GM23248 (cell line): ENCODE measurements at regions not wholly inside any gene's neighbourhood (a gene's known extent, or its start where the extent isn't known, plus 50 kb on each side); places are given as distances from the start of the nearest gene placed in this dataset.

Experiments used
- DNase-seq: peaks from one replicate; pipeline ENCODE4 v3.0.0-alpha.2; 2015
- H2AFZ ChIP-seq: fragments of 200-600 bp; sonication (generic); 2 replicates; pipeline ENCODE4 v1.6.1; 2016; ENCODE audit warnings: antibody characterized with exemption
- H3F3A ChIP-seq: fragments of 200-600 bp; sonication (generic); 2 replicates; pipeline ENCODE4 v1.6.1; 2016; ENCODE audit warnings: mild to moderate bottlenecking, antibody characterized with exemption, mixed run types; ENCODE audit not compliant: insufficient read depth
- H3K27ac ChIP-seq: fragments of 200-600 bp; sonication (generic); 2 replicates; pipeline ENCODE4 v1.5.1; 2016; ENCODE audit warnings: mild to moderate bottlenecking
- H3K27me3 ChIP-seq: fragments of 200-600 bp; sonication (generic); replicated peaks from 2 replicates; pipeline ENCODE4 v1.6.1; 2016; ENCODE audit warnings: mild to moderate bottlenecking; ENCODE audit not compliant: insufficient read depth
- H3K36me3 ChIP-seq: fragments of 200-600 bp; sonication (generic); 2 replicates; pipeline ENCODE4 v1.6.1; 2016; ENCODE audit warnings: low read depth, mild to moderate bottlenecking
- H3K4me1 ChIP-seq: fragments of 200-600 bp; sonication (generic); 2 replicates; pipeline ENCODE4 v1.6.1; 2016; ENCODE audit warnings: mild to moderate bottlenecking; ENCODE audit not compliant: insufficient read depth
- H3K4me2 ChIP-seq: fragments of 200-600 bp; sonication (generic); one replicate; pipeline ENCODE4 v1.6.1; 2016; ENCODE audit warnings: mild to moderate bottlenecking; ENCODE audit not compliant: unreplicated experiment
- H3K4me3 ChIP-seq: fragments of 200-600 bp; sonication (generic); 2 replicates; pipeline ENCODE4 v1.5.1; 2016; ENCODE audit warnings: mild to moderate bottlenecking
- H3K79me2 ChIP-seq: fragments of 200-600 bp; sonication (generic); 2 replicates; pipeline ENCODE4 v1.6.1; 2016; ENCODE audit warnings: mild to moderate bottlenecking; ENCODE audit not compliant: insufficient read depth
- H3K9ac ChIP-seq: fragments of 200-600 bp; sonication (generic); 2 replicates; pipeline ENCODE4 v1.6.1; 2016; ENCODE audit warnings: mild to moderate bottlenecking
- H3K9me2 ChIP-seq: fragments of 200-600 bp; sonication (generic); 2 replicates; pipeline ENCODE4 v1.6.1; 2016; ENCODE audit warnings: mixed run types, mild to moderate bottlenecking, moderate library complexity; ENCODE audit not compliant: insufficient read depth
- H3K9me3 ChIP-seq: fragments of 200-600 bp; sonication (generic); one replicate; pipeline ENCODE4 v1.6.1; 2017; ENCODE audit warnings: low read depth
- H4K20me1 ChIP-seq: fragments of 200-600 bp; sonication (generic); 2 replicates; pipeline ENCODE4 v1.6.0; 2016; ENCODE audit not compliant: insufficient read depth
- EZH2 ChIP-seq: fragments of 200-600 bp; sonication (generic); IDR thresholded peaks from 2 replicates; pipeline ENCODE4 v1.6.1; 2018; ENCODE audit warnings: antibody characterized with exemption, mild to moderate bottlenecking; ENCODE audit not compliant: insufficient read depth, poor library complexity, severe bottlenecking
- EZH2phosphoT487 ChIP-seq: fragments of 200-600 bp; sonication (generic); IDR thresholded peaks from 2 replicates; pipeline ENCODE4 v1.6.1; 2018; ENCODE audit warnings: antibody characterized with exemption, moderate library complexity, mild to moderate bottlenecking, low read depth; ENCODE audit not compliant: insufficient read depth
- WGBS, 2 experiments: methylation state at CpG; one replicate each; pipeline ENCODE4 v1.1.6; 2015 to 2017; ENCODE audit warnings: low lambda C conversion rate in 2 of 2, low coverage in 1 of 2; ENCODE audit errors: missing lambda C conversion rate in 2 of 2; 5-methylcytosine and 5-hydroxymethylcytosine counted together
- in situ Hi-C: fragments of 300-500 bp; cut with MboI; formaldehyde crosslinking; loops from 2 replicates; pipeline ENCODE4 v1.15.0; 2020

DNA sequence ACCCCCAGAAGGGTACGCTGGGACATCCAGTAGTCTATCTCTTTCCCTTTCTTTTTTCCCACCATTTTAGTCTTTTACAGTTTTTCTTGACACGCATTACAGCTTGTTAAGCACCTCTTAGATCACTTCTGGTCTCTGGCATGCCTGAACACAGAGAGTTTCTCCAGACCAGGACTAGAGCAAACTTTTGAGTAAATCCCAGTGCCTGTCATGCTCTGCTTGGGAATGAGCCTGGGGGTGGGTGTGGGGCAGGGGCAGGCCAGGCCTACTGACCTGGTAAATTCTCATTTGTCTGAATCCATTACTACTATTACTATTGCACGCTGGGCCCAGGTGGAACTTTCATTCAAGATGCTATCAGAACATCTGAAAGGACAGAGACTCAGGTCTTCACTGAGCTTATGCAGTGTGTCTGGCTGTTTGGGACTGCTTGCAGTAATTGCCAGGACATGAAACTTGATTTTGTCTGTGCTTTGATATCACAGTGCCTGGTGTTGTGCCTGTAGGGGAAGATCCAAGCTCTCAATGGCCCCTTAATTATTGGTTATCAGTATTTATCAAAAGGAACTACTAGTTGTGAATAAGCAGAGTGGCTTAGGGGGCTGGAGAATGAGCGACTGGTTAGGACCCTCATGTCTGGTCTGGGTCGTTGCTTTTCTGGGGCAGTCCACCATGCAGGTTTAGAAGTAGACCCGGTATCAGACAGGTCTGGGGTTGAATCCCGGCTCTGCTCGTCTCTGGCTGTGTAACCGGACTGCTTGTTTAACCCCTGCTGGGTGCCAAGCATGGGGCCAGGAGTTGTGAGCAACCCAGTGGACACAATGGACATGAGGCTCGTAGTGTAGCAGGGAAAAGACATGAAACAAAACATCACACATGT, 196.1 kb upstream of the TLE3 start:
- no peak overlapping the region for H3K9ac ChIP-seq
- H3K9me2 ChIP-seq = no peaks in the 10 kb centered on the region
- 77 to 84% methylated on average over 10 of the region's 10 CpGs for WGBS, 2 experiments
- H3K4me2 ChIP-seq = no peak overlapping the region
- no peaks in the 10 kb centered on the region for H4K20me1 ChIP-seq
- no peak for DNase-seq
- no peaks in the 10 kb centered on the region for H3K27me3 ChIP-seq
- in situ Hi-C loops = no loop called here
- H3K79me2 ChIP-seq = no peaks in the 10 kb centered on the region
- peaks cover 12% of the 10 kb centered on the region for H3K4me1 ChIP-seq
- H2AFZ ChIP-seq = no peak overlapping the region
- no peak overlapping the region for H3K4me3 ChIP-seq
- no peak for TF ChIP-seq EZH2phosphoT487
- TF ChIP-seq EZH2 = no peak
- H3K27ac ChIP-seq = no peak overlapping the region
- no peaks in the 10 kb centered on the region for H3F3A ChIP-seq
- H3K36me3 ChIP-seq = no peaks in the 10 kb centered on the region
- H3K9me3 ChIP-seq = no peaks in the 10 kb centered on the region

DNA sequence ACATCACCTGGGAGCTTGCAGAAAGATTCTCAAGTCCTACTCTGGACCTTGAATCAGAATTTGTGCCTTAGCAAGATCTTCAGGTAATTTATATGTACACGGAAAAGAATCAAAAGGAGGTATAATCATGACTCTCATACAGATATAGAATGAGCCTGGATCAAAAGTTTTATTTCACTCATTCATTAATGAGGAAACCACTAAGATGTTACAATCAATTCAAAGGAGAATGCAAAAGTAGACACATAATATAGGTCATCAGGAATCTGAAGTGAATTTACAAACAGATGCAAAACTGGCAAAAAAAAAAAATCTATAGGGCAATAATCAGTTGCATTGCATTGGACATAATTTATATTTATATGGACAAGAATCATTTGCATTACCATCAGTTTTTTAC, 195.4 kb upstream of the TLE3 start:
- WGBS, 2 experiments = 91 to 100% methylated on average over 1 of the region's 1 CpG
- no peaks in the 10 kb centered on the region for H4K20me1 ChIP-seq
- no peaks in the 10 kb centered on the region for H3K79me2 ChIP-seq
- no peak overlapping the region for H3K4me3 ChIP-seq
- no peaks in the 10 kb centered on the region for H3K27me3 ChIP-seq
- no peak overlapping the region for H3K27ac ChIP-seq
- DNase-seq = no peak
- H3K36me3 ChIP-seq = no peaks in the 10 kb centered on the region
- H3F3A ChIP-seq = no peaks in the 10 kb centered on the region
- H3K4me1 ChIP-seq = peaks cover 13% of the 10 kb centered on the region
- in situ Hi-C loops = no loop called here
- no peaks in the 10 kb centered on the region for H3K9me3 ChIP-seq
- TF ChIP-seq EZH2 (no peak), EZH2phosphoT487 (no peak)
- H3K4me2 ChIP-seq = no peak overlapping the region
- no peaks in the 10 kb centered on the region for H3K9me2 ChIP-seq
- no peak overlapping the region for H3K9ac ChIP-seq
- no peak overlapping the region for H2AFZ ChIP-seq

DNA sequence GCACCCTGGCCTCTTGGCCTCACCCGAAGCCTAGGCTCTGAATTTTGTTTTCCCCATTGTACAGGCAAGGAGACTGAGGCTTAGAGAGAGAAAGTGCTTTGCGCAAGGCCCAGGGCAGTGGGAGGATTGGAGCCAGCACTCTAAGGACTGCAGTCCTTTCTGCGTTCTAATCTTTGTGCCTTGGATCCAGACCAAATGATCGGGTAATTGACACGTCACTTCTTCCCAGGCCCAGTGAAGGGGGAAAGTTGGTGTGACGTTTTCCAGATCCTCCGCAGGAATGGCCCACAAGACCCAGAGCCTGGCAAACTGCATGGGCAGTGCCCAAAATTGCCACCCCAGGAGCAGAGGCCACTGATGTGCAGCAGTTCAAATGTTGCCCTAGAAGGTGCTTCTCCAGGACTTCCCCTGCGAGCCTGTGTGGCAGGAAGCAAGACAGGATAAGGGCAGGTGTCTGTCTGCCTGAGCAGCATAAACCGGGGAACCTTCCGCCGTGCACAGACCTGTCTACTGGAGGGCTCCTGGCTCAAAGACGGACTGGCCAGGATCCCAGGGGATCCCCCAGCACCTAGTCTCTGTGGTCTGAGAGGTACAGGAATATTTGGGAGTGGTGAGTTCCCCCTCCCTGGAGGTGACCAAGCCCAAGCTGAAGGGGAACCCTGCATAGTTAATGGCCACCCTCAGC, 194.5 kb upstream of the TLE3 start:
- TF ChIP-seq EZH2 = no peak
- no peak for TF ChIP-seq EZH2phosphoT487
- no peak for DNase-seq
- H4K20me1 ChIP-seq = no peaks in the 10 kb centered on the region
- H3K9me2 ChIP-seq = no peaks in the 10 kb centered on the region
- no peak overlapping the region for H3K27ac ChIP-seq
- in situ Hi-C loops = no loop called here
- H3K9me3 ChIP-seq = no peaks in the 10 kb centered on the region
- no peak overlapping the region for H3K4me2 ChIP-seq
- no peaks in the 10 kb centered on the region for H3K27me3 ChIP-seq
- peaks cover 13% of the 10 kb centered on the region for H3K4me1 ChIP-seq
- no peak overlapping the region for H3K4me3 ChIP-seq
- WGBS, 2 experiments = 91 to 93% methylated on average over 12 of the region's 12 CpGs
- H3F3A ChIP-seq = no peaks in the 10 kb centered on the region
- no peaks in the 10 kb centered on the region for H3K36me3 ChIP-seq
- no peaks in the 10 kb centered on the region for H3K79me2 ChIP-seq
- H3K9ac ChIP-seq = no peak overlapping the region
- no peak overlapping the region for H2AFZ ChIP-seq

DNA sequence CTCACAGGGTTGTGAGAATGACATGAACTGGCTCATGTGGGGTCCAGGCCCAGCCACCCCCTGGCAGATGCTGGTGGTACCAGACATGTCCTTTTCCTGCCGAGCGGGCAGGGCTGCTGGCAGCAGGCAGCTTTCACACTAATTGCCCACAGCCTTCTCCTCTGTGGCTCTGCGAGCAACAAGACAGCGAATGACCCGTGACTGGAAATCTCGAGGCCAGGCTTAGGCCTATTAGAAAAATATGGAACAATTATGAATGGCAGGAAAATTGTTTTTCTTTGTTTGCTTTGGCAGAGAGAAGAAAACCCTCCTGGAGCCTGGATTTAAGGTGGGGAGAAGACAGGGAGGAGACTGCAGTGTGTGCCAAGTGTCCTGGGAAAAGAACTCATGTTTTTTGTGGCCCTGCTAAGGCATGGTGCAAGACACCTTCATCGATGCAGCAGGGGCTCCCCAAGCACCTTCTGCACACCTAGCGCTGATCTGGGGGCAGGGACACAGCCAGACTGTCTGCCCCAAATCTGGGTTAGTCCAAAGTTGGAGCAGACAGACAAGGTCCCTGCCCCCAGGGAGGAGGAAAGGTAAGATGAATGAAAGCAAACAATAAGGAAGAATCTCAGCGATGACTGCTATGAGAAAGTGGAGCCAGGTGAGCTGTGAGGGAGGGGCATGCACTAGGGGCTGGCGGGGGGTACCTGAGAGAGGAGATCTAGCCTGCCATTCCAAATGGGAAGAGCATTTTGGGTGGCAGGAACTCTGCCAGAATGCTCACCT, 193.8 kb upstream of the TLE3 start:
- no peaks in the 10 kb centered on the region for H3K9me2 ChIP-seq
- in situ Hi-C loops = no loop called here
- no peak overlapping the region for H2AFZ ChIP-seq
- H4K20me1 ChIP-seq = no peaks in the 10 kb centered on the region
- no peaks in the 10 kb centered on the region for H3K9me3 ChIP-seq
- H3F3A ChIP-seq = no peaks in the 10 kb centered on the region
- H3K27me3 ChIP-seq = no peaks in the 10 kb centered on the region
- H3K9ac ChIP-seq = no peak overlapping the region
- WGBS, 2 experiments = 90 to 91% methylated on average over 10 of the region's 10 CpGs
- H3K36me3 ChIP-seq = no peaks in the 10 kb centered on the region
- no peak for TF ChIP-seq EZH2phosphoT487
- no peak for TF ChIP-seq EZH2
- H3K4me2 ChIP-seq = no peak overlapping the region
- no peaks in the 10 kb centered on the region for H3K79me2 ChIP-seq
- no peak overlapping the region for H3K27ac ChIP-seq
- no peak for DNase-seq
- peaks cover 13% of the 10 kb centered on the region for H3K4me1 ChIP-seq
- no peak overlapping the region for H3K4me3 ChIP-seq
